A549 (cell line): ENCODE measurements at regions not wholly inside any gene's neighbourhood (a gene's known extent, or its start where the extent isn't known, plus 50 kb on each side); places are given as distances from the start of the nearest gene placed in this dataset.
A peak's percentile ranks its signal among the peaks of the same experiment; 100 is the strongest.

ENCODE experiments used
- ATAC-seq, 2 experiments: fragments of 200-7000 bp in 1 of 2; fragments of >200 bp in 1 of 2; cut with Nextera tagmentation in 1 of 2; cut with Tn5 transposase in 1 of 2; 3 replicates each; pipeline versions ENCODE4 v1.8.0 to v1.9.1; 2018 to 2020; ENCODE audit warnings: mild to moderate bottlenecking in 1 of 2, moderate library complexity in 1 of 2
- CTCF ChIA-PET: fragments of 300-600 bp; sonication (Branson Sonifier 250); formaldehyde crosslinking; extraction: SDS; loops from one replicate; lab custom pipeline; 2021; ENCODE audit warnings: antibody characterized with exemption, inconsistent platforms; lab: Yijun Ruan, JAX
- POLR2A ChIA-PET: fragments of 350-600 bp; formaldehyde crosslinking; extraction: SDS; loops from one replicate; lab custom pipeline; 2021; ENCODE audit warnings: antibody characterized with exemption, inconsistent platforms; lab: Yijun Ruan, JAX
- DNase-seq, 2 experiments: peaks; one replicate each; pipeline versions ENCODE4 v3.0.0 to v3.0.0-alpha.2; 2011 to 2016; ENCODE audit warnings: low read depth in 1 of 2, low spot score in 1 of 2
- FAIRE-seq: peaks from 2 replicates; lab custom pipeline; 2011; peaks lifted over from hg19 to GRCh38; lab: Jason Lieb, UNC
- H3K27ac ChIP-seq, 2 experiments: fragments of >200 bp; sonication (Bioruptor Twin); formaldehyde crosslinking; 3 replicates each; pipeline ENCODE4 v1.5.1; 2016 to 2017
- H3K4me1 ChIP-seq: fragments of >200 bp; sonication (Bioruptor Twin); formaldehyde crosslinking; 3 replicates; pipeline ENCODE4 v1.6.1; 2016
- H3K4me2 ChIP-seq: fragments of >200 bp; sonication (Bioruptor Twin); formaldehyde crosslinking; 3 replicates; pipeline ENCODE4 v1.6.1; 2016
- H3K4me3 ChIP-seq: fragments of >200 bp; sonication (Bioruptor Twin); formaldehyde crosslinking; 3 replicates; pipeline ENCODE4 v1.5.1; 2016
- H3K9me3 ChIP-seq: fragments of >200 bp; sonication (Bioruptor Twin); formaldehyde crosslinking; 3 replicates; pipeline ENCODE4 v1.6.1; 2016
- CBX8 ChIP-seq: fragments of 200-600 bp; sonication (generic); IDR thresholded peaks from 2 replicates; pipeline ENCODE4 v1.6.1; 2016
- EP300 ChIP-seq, 2 experiments: fragments of >200 bp; sonication (Bioruptor Twin); formaldehyde crosslinking; IDR thresholded peaks; 2 replicates in 1 of 2; 3 replicates in 1 of 2; pipeline ENCODE4 v1.6.1; 2016 to 2017
- FOSB ChIP-seq: fragments of 250-450 bp; sonication (Bioruptor Pico); IDR thresholded peaks from 2 replicates; pipeline ENCODE4 v1.5.0; 2020; ENCODE audit warnings: mild to moderate bottlenecking, moderate library complexity
- FOXS1 ChIP-seq: fragments of 250-450 bp; sonication (Bioruptor Pico); IDR thresholded peaks from 2 replicates; pipeline ENCODE4 v1.5.0; 2020; ENCODE audit warnings: mild to moderate bottlenecking, moderate library complexity
- HOXB13 ChIP-seq: fragments of 250-450 bp; sonication (Bioruptor Pico); IDR thresholded peaks from 2 replicates; pipeline ENCODE4 v1.5.0; 2020; ENCODE audit warnings: low read depth, mild to moderate bottlenecking, moderate library complexity
- KDM5A ChIP-seq: fragments of 200-600 bp; sonication (generic); IDR thresholded peaks from 2 replicates; pipeline ENCODE4 v1.6.1; 2016; ENCODE audit warnings: antibody characterized with exemption, mild to moderate bottlenecking
- MAFK ChIP-seq: fragments of 450-650 bp; IDR thresholded peaks from 2 replicates; pipeline ENCODE4 v1.6.1; 2014; ENCODE audit not compliant: partially characterized antibody
- MAZ ChIP-seq: fragments of 150-350 bp; IDR thresholded peaks from 2 replicates; pipeline ENCODE4 v1.6.1; 2014; ENCODE audit warnings: antibody characterized with exemption, low read depth, low read length, borderline replicate concordance
- MYC ChIP-seq: IDR thresholded peaks from 2 replicates; pipeline ENCODE4 v1.6.1; 2012; ENCODE audit warnings: mild to moderate bottlenecking, inconsistent platforms, low read length, improper control_type of control experiment, borderline replicate concordance
- NFE2L2 ChIP-seq: fragments of 150-350 bp; conservative IDR thresholded peaks from 2 replicates; pipeline ENCODE4 v1.6.1; 2014; ENCODE audit warnings: low read length
- RARB ChIP-seq: fragments of 250-450 bp; sonication (Bioruptor Pico); IDR thresholded peaks from 2 replicates; pipeline ENCODE4 v1.8.0; 2021; ENCODE audit warnings: mild to moderate bottlenecking, moderate library complexity
- RFX5 ChIP-seq: fragments of 450-650 bp; IDR thresholded peaks from 2 replicates; pipeline ENCODE4 v1.7.1; 2014; ENCODE audit warnings: antibody characterized with exemption, mild to moderate bottlenecking, moderate library complexity
- RNF2 ChIP-seq: fragments of 200-600 bp; sonication (generic); IDR thresholded peaks from 2 replicates; pipeline ENCODE4 v1.6.1; 2016; ENCODE audit warnings: low read depth, mild to moderate bottlenecking, antibody characterized with exemption, moderate library complexity, borderline replicate concordance
- TP53 ChIP-seq: fragments of 250-450 bp; sonication (Bioruptor Pico); IDR thresholded peaks from 2 replicates; pipeline ENCODE4 v1.5.0; 2021; ENCODE audit warnings: mild to moderate bottlenecking, moderate library complexity
- ZC3H11A ChIP-seq: fragments of 450-650 bp; IDR thresholded peaks from 2 replicates; pipeline ENCODE4 v1.6.1; 2014; ENCODE audit warnings: antibody characterized with exemption, mild to moderate bottlenecking
- ZNF302 ChIP-seq: fragments of 250-450 bp; sonication (Bioruptor Pico); IDR thresholded peaks from 2 replicates; pipeline ENCODE4 v1.9.0; 2021; ENCODE audit warnings: inconsistent platforms, mild to moderate bottlenecking, moderate library complexity
- WGBS: methylation state at CpG from one replicate; pipeline ENCODE4 v1.1.6; 2017; ENCODE audit errors: missing lambda C conversion rate; 5-methylcytosine and 5-hydroxymethylcytosine counted together
- TF ChIP-seq, protein P1 (sequence below): fragments of >200 bp; sonication (Bioruptor Twin); formaldehyde crosslinking; IDR thresholded peaks from 3 replicates; pipeline ENCODE4 v1.6.1; 2016
- TF ChIP-seq, protein P2 (sequence below): IDR thresholded peaks from 2 replicates; pipeline ENCODE4 v1.6.1; 2012
- TF ChIP-seq, protein P3 (sequence below): fragments of 250-450 bp; sonication (Bioruptor Pico); IDR thresholded peaks from 2 replicates; pipeline ENCODE4 v1.5.0; 2021; ENCODE audit warnings: mild to moderate bottlenecking, moderate library complexity, borderline replicate concordance
- TF ChIP-seq, protein P4 (sequence below): IDR thresholded peaks from 2 replicates; pipeline ENCODE4 v1.6.1; 2012

DNA sequence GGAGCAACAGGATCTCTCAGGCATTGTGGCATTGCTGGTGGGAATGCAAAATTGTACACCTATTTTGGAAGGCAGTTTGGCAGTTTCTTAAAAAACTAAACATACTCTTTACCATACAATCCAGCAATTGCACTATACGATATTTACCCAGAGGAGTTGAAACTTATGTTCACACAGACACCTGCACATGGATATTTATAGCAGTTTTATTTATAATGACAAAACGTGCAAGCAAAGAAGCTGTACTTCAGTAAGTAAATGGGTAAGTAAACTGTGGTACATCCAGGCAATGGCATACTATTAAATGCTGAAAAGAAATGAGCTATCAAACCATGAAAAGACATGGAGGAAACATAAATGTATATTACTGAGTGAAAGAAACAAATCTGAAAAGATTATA is 71.6 kb upstream of the UBAC2 start (continued):
- TF ChIP-seq, protein P1, sequence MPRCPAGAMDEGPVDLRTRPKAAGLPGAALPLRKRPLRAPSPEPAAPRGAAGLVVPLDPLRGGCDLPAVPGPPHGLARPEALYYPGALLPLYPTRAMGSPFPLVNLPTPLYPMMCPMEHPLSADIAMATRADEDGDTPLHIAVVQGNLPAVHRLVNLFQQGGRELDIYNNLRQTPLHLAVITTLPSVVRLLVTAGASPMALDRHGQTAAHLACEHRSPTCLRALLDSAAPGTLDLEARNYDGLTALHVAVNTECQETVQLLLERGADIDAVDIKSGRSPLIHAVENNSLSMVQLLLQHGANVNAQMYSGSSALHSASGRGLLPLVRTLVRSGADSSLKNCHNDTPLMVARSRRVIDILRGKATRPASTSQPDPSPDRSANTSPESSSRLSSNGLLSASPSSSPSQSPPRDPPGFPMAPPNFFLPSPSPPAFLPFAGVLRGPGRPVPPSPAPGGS = no peak
- TF ChIP-seq RARB (CRISPR knock-in tag) (no peak), ZNF302 (no peak)

DNA sequence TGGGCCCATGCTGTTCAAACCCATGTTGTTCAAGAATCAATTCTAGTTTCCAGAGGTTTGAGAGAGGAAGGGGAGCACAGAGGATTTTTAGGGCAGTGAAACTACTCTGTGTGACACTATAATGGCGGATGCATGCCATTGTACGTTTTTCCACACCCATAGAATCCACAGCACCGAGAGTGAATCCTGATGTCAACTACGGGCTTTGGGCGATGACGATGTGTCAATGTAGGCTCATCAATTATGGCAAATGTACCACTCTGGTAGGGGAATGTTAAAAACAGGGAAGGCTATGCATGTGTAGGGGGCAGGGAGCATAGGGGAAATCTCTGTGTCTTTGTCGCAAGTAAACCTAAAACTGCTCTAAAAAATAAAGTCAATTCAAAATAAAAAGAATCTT is 70.7 kb upstream of the UBAC2 start:
- DNase-seq (no peak), FAIRE-seq (no peak), ATAC-seq (no peak)
- Histone ChIP-seq H3K9me3 (no peaks in the 10 kb centered on the region), H3K4me2 (no peak overlapping the region), H3K27ac (no peak overlapping the region), H3K4me1 (peaks cover 5% of the 10 kb centered on the region; the same call in 2 of the 3 replicates), H3K4me3 (no peak overlapping the region)
- WGBS = 84% methylated on average over 7 of the region's 7 CpGs
- no peak for TF ChIP-seq FOXS1
- TF ChIP-seq, protein P2, sequence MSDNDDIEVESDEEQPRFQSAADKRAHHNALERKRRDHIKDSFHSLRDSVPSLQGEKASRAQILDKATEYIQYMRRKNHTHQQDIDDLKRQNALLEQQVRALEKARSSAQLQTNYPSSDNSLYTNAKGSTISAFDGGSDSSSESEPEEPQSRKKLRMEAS = no peak
- no peak for TF ChIP-seq FOSB
- no peak for TF ChIP-seq CBX8
- TF ChIP-seq KDM5A = no peak
- ChIA-PET POLR2A (no interaction called here), CTCF (no interaction called here)

DNA sequence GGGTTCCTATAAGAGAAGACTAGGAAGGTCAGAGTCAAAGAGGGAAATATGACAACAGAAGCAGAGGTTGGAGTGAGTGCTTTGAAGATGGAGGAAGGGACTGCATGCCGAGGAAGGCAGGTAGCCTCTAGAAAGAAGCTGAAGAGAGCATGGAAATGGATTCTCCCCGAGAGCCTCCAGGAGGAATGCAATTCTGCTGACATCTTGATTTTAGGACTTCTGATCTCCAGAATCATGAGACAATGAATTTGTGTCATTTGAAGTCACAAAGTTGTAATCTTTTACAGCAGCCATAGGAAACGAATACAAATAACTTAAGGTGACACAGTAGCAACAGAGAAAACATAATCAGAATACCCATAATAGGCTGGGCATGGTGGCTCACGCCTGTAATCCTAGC is 69.2 kb upstream of the UBAC2 start:
- no peak for TF ChIP-seq RFX5
- TF ChIP-seq MAFK = peak; percentile 42
- no peak for TF ChIP-seq ZNF302
- TF ChIP-seq NFE2L2 = no peak
- TF ChIP-seq, protein P3, sequence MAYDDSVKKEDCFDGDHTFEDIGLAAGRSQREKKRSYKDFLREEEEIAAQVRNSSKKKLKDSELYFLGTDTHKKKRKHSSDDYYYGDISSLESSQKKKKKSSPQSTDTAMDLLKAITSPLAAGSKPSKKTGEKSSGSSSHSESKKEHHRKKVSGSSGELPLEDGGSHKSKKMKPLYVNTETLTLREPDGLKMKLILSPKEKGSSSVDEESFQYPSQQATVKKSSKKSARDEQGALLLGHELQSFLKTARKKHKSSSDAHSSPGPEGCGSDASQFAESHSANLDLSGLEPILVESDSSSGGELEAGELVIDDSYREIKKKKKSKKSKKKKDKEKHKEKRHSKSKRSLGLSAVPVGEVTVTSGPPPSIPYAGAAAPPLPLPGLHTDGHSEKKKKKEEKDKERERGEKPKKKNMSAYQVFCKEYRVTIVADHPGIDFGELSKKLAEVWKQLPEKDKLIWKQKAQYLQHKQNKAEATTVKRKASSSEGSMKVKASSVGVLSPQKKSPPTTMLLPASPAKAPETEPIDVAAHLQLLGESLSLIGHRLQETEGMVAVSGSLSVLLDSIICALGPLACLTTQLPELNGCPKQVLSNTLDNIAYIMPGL (CRISPR knock-in tag) = no peak
- ATAC-seq (no peak), DNase-seq (no peak), FAIRE-seq (no peak)
- H3K4me2 ChIP-seq = no peak overlapping the region
- no peak overlapping the region for H3K4me3 ChIP-seq
- H3K9me3 ChIP-seq = no peaks in the 10 kb centered on the region
- CTCF ChIA-PET = interaction anchor here (1.4 kb wide), 1 partner anchor 17 kb away, joined by 3 read pairs; no protein-coding TSS in a partner anchor
- no peaks in the 10 kb centered on the region for H3K4me1 ChIP-seq
- H3K27ac ChIP-seq = no peak overlapping the region
- POLR2A ChIA-PET = no interaction called here
- 79% methylated on average over 4 of the region's 4 CpGs for WGBS

DNA sequence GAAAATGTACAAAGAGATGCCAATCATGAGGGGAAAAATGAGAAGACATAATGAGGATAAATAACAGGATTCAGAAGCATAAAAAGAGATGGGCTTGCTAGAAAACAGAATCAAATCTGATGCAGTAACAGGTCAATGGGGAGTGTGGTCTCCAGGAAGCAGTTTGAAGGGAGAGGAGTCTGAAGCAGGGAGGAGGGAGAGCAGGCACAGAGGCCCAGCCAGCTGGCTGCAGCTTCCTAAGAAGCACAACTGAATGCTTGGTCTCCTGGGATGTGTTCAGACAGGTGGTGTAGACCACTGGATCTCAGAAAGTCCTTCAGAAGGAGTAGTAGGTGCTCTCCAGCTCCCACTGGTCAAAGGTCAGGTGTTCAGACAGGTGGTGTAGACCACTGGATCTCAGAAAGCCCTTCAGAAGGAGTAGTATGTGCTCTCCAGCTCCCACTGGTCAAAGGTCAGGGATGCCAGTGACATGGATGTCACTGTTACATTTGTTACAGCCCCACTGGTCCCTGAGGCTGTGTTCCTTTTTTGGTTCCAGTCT is 68.3 kb upstream of the UBAC2 start:
- no peak overlapping the region for H3K27ac ChIP-seq
- no peak overlapping the region for H3K4me3 ChIP-seq
- H3K9me3 ChIP-seq = no peaks in the 10 kb centered on the region
- ChIA-PET POLR2A (no interaction called here), CTCF (interaction anchor here (1.4 kb wide), 1 partner anchor 16 kb away, joined by 3 read pairs; no protein-coding TSS in a partner anchor)
- H3K4me2 ChIP-seq = no peak overlapping the region
- DNase-seq (no peak), FAIRE-seq (no peak), ATAC-seq (no peak)
- no peak for TF ChIP-seq MYC
- no peak for TF ChIP-seq RNF2
- TF ChIP-seq FOSB = no peak
- no peak for TF ChIP-seq EP300 (IDR thresholded peaks at IDR 0.05)
- TF ChIP-seq, protein P4, sequence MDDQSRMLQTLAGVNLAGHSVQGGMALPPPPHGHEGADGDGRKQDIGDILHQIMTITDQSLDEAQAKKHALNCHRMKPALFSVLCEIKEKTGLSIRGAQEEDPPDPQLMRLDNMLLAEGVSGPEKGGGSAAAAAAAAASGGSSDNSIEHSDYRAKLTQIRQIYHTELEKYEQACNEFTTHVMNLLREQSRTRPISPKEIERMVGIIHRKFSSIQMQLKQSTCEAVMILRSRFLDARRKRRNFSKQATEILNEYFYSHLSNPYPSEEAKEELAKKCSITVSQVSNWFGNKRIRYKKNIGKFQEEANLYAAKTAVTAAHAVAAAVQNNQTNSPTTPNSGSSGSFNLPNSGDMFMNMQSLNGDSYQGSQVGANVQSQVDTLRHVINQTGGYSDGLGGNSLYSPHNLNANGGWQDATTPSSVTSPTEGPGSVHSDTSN = no peak
- no peak for TF ChIP-seq ZC3H11A
- no peak for TF ChIP-seq CBX8
- no peak for TF ChIP-seq MAZ
- no peak for TF ChIP-seq RFX5
- no peak for TF ChIP-seq ZNF302
- no peak for TF ChIP-seq HOXB13 (CRISPR knock-in tag)
- no peak for TF ChIP-seq KDM5A
- TF ChIP-seq TP53 (CRISPR knock-in tag) = no peak
- H3K4me1 ChIP-seq = no peaks in the 10 kb centered on the region
